Osteoblast (primary cell): ENCODE measurements at regions not wholly inside any gene's neighbourhood (a gene's known extent, or its start where the extent isn't known, plus 50 kb on each side); places are given as distances from the start of the nearest gene placed in this dataset.

ENCODE experiments used
- DNase-seq: peaks from one replicate; pipeline ENCODE4 v3.0.0; 2011; ENCODE audit warnings: low spot score, mixed read lengths; ENCODE audit not compliant: insufficient read length; ENCODE audit errors: missing footprints
- H2AFZ ChIP-seq: 2 replicates; pipeline ENCODE4 v1.6.0; 2011; ENCODE audit warnings: mild to moderate bottlenecking, low read length
- H3K27ac ChIP-seq: 2 replicates; pipeline ENCODE4 v1.5.1; 2011; ENCODE audit warnings: mild to moderate bottlenecking, low read depth, low read length, moderate library complexity
- H3K27me3 ChIP-seq: 2 replicates; pipeline ENCODE4 v1.6.0; 2012; ENCODE audit warnings: mild to moderate bottlenecking, control low read depth, inconsistent platforms, low read length, moderate library complexity; ENCODE audit not compliant: insufficient read depth
- H3K36me3 ChIP-seq: 2 replicates; pipeline ENCODE4 v1.5.1; 2011; ENCODE audit warnings: mild to moderate bottlenecking, low read length, control low read depth, moderate library complexity; ENCODE audit not compliant: insufficient read depth
- H3K4me1 ChIP-seq: 2 replicates; pipeline ENCODE4 v1.5.1; 2011; ENCODE audit warnings: mild to moderate bottlenecking, low read length, control low read depth, moderate library complexity; ENCODE audit not compliant: insufficient read depth
- H3K4me2 ChIP-seq: 2 replicates; pipeline ENCODE4 v1.6.0; 2011; ENCODE audit warnings: mild to moderate bottlenecking, low read length; ENCODE audit not compliant: insufficient read depth
- H3K4me3 ChIP-seq: fragments of 200-600 bp; sonication (generic); 3 replicates; pipeline ENCODE4 v1.5.1; 2012; ENCODE audit warnings: mild to moderate bottlenecking, low read length, inconsistent platforms; ENCODE audit not compliant: insufficient read depth
- H3K79me2 ChIP-seq: 2 replicates; pipeline ENCODE4 v1.6.0; 2012; ENCODE audit warnings: mild to moderate bottlenecking, low read length, control low read depth, inconsistent platforms; ENCODE audit not compliant: insufficient read depth
- H3K9me3 ChIP-seq: 2 replicates; pipeline ENCODE4 v1.5.1; 2011; ENCODE audit warnings: low read depth, low read length, control low read depth
- H4K20me1 ChIP-seq: 2 replicates; pipeline ENCODE4 v1.6.0; 2012; ENCODE audit warnings: mild to moderate bottlenecking, low read length, control low read depth; ENCODE audit not compliant: insufficient read depth
- CTCF ChIP-seq: IDR thresholded peaks from 2 replicates; pipeline ENCODE4 v1.5.1; 2011; ENCODE audit warnings: mild to moderate bottlenecking, low read depth, low read length, moderate library complexity; ENCODE audit errors: extremely low read depth

GRCh38 chr3:176969066-176969465, 228.2 kb downstream of the TBL1XR1 start:
- Histone ChIP-seq H2AFZ (no peak overlapping the region), H3K36me3 (no peaks in the 10 kb centered on the region), H4K20me1 (no peaks in the 10 kb centered on the region), H3K9me3 (no peaks in the 10 kb centered on the region), H3K4me3 (no peak overlapping the region), H3K79me2 (no peaks in the 10 kb centered on the region), H3K27ac (no peak overlapping the region), H3K27me3 (no peaks in the 10 kb centered on the region), H3K4me2 (no peak overlapping the region), H3K4me1 (peaks cover 6% of the 10 kb centered on the region)
- no peak for TF ChIP-seq CTCF
- DNase-seq, result no peak

GRCh38 chr3:176968631-176969030, 228.7 kb downstream of the TBL1XR1 start:
- Histone ChIP-seq H3K9me3 (no peaks in the 10 kb centered on the region), H3K4me1 (peaks cover 6% of the 10 kb centered on the region), H4K20me1 (no peaks in the 10 kb centered on the region), H3K79me2 (no peaks in the 10 kb centered on the region), H3K27ac (no peak overlapping the region), H3K27me3 (no peaks in the 10 kb centered on the region), H3K36me3 (no peaks in the 10 kb centered on the region), H3K4me3 (no peak overlapping the region), H2AFZ (no peak overlapping the region), H3K4me2 (no peak overlapping the region)
- DNase-seq, result no peak
- TF ChIP-seq CTCF, result no peak

GRCh38 chr3:176967522-176967921, 229.8 kb downstream of the TBL1XR1 start:
- no peak overlapping the region for H3K27ac ChIP-seq
- H3K79me2 ChIP-seq, result no peaks in the 10 kb centered on the region
- no peaks in the 10 kb centered on the region for H3K27me3 ChIP-seq
- no peak for TF ChIP-seq CTCF
- H4K20me1 ChIP-seq, result no peaks in the 10 kb centered on the region
- DNase-seq, result no peak
- no peak overlapping the region for H3K4me3 ChIP-seq
- no peak overlapping the region for H2AFZ ChIP-seq
- peaks cover 6% of the 10 kb centered on the region for H3K4me1 ChIP-seq
- no peaks in the 10 kb centered on the region for H3K36me3 ChIP-seq
- no peaks in the 10 kb centered on the region for H3K9me3 ChIP-seq
- H3K4me2 ChIP-seq, result no peak overlapping the region

- no peaks in the 10 kb centered on the region for H3K36me3 ChIP-seq
- TF ChIP-seq CTCF, result no peak
- no peaks in the 10 kb centered on the region for H3K79me2 ChIP-seq
- no peak overlapping the region for H3K4me3 ChIP-seq
- no peaks in the 10 kb centered on the region for H3K9me3 ChIP-seq
- DNase-seq, result no peak
- no peaks in the 10 kb centered on the region for H4K20me1 ChIP-seq
- H3K27ac ChIP-seq, result no peak overlapping the region
- H3K4me1 ChIP-seq, result peaks cover 10% of the 10 kb centered on the region
- H3K4me2 ChIP-seq, result peak overlapping the region; percentile 32
- no peaks in the 10 kb centered on the region for H3K27me3 ChIP-seq
- no peak overlapping the region for H2AFZ ChIP-seq
Measured at GRCh38 chr3:176964661-176965060, 232.6 kb downstream of the TBL1XR1 start.
